Esophagus squamous epithelium (tissue), 5 donors: ENCODE measurements at regions not wholly inside any gene's neighbourhood (a gene's known extent, or its start where the extent isn't known, plus 50 kb on each side); places are given as distances from the start of the nearest gene placed in this dataset.
"Not testable (repeated sequence)": the region's sequence is repeated elsewhere in the genome, so short reads cannot be mapped to it uniquely, and the experiment has no call there.

ENCODE experiments used
- DNase-seq: peaks from one replicate; lab custom pipeline; 2025; lab: John Stamatoyannopoulos, UW
- H3K27ac ChIP-seq, 4 donors: fragments of 200-600 bp; sonication (generic); one replicate each; pipeline ENCODE4 v1.5.1; 2016 to 2019; ENCODE audit warnings: mild to moderate bottlenecking in 1 of 4
- H3K27me3 ChIP-seq, 4 donors: fragments of 200-600 bp; sonication (generic); 1 replicate in 3 of 4; 2 replicates in 1 of 4; pipeline versions ENCODE4 v1.5.1 to v1.6.0; 2017 to 2021; ENCODE audit warnings: antibody characterized with exemption in 1 of 4
- H3K36me3 ChIP-seq, 3 donors: fragments of 200-600 bp; sonication (generic); one replicate each; pipeline ENCODE4 v1.5.1; 2016 to 2019
- H3K4me1 ChIP-seq, 3 donors: fragments of 200-600 bp; sonication (generic); one replicate each; pipeline ENCODE4 v1.5.1; 2017 to 2019
- H3K4me3 ChIP-seq, 4 donors: fragments of 200-600 bp; sonication (generic); 1 replicate in 3 of 4; 2 replicates in 1 of 4; pipeline ENCODE4 v1.5.1; 2016 to 2019; ENCODE audit warnings: mild to moderate bottlenecking in 2 of 4, moderate library complexity in 1 of 4
- H3K9me3 ChIP-seq, 3 donors: fragments of 200-600 bp; sonication (generic); one replicate each; pipeline ENCODE4 v1.5.1; 2016 to 2019
- CTCF ChIP-seq, 6 experiments: fragments of 450-650 bp in 4 of 6; fragments of 200-600 bp in 2 of 6; sonication (generic) in 2 of 6; IDR thresholded peaks; one replicate each; pipeline ENCODE4 v1.5.1; 2016 to 2019; ENCODE audit warnings: antibody characterized with exemption in 6 of 6, mild to moderate bottlenecking in 4 of 6, moderate library complexity in 4 of 6
- POLR2A ChIP-seq, 4 donors: fragments of 450-650 bp; IDR thresholded peaks; one replicate each; pipeline ENCODE4 v1.6.1; 2017; ENCODE audit warnings: antibody characterized with exemption in 4 of 4, mild to moderate bottlenecking in 4 of 4, moderate library complexity in 3 of 4
- WGBS, 2 donors: methylation state at CpG; one replicate each; pipeline ENCODE4 v1.1.5; 2018; 5-methylcytosine and 5-hydroxymethylcytosine counted together
- intact Hi-C: fragments of 100-400 bp; cut with DNase I; formaldehyde crosslinking; loops from one replicate; pipeline ENCODE4 v1.15.0; 2022
- donor health status: DM: yes; HTN: yes; CAD: no.

- Histone ChIP-seq H3K4me3 (no peak overlapping the region), H3K9me3 (no peaks in the 10 kb centered on the region), H3K27ac (no peak overlapping the region), H3K36me3 (no peaks in the 10 kb centered on the region), H3K27me3 (no peaks in the 10 kb centered on the region), H3K4me1 (no peaks in the 10 kb centered on the region)
- WGBS, 2 donors = 20 to 24% methylated on average over 1 of the region's 1 CpG
- intact Hi-C loops = no loop called here
- TF ChIP-seq POLR2A (IDR thresholded peaks at IDR 0.05) = no peak
- TF ChIP-seq CTCF (IDR thresholded peaks at IDR 0.05) = no peak
- no peak for DNase-seq
Measured at GRCh38 chr6:76578746-76579145, 506.3 kb upstream of the IMPG1 start.

- no peaks in the 10 kb centered on the region for H3K4me1 ChIP-seq
- 20 to 22% methylated on average over 4 of the region's 4 CpGs for WGBS, 2 donors
- no peak overlapping the region for H3K27ac ChIP-seq
- intact Hi-C loops = no loop called here
- H3K9me3 ChIP-seq = no peaks in the 10 kb centered on the region
- H3K4me3 ChIP-seq = no peak overlapping the region
- no peak for TF ChIP-seq POLR2A (IDR thresholded peaks at IDR 0.05)
- TF ChIP-seq CTCF (IDR thresholded peaks at IDR 0.05) = no peak
- no peak for DNase-seq
- no peaks in the 10 kb centered on the region for H3K36me3 ChIP-seq
- no peaks in the 10 kb centered on the region for H3K27me3 ChIP-seq
Measured at GRCh38 chr6:76574746-76575145, 502.3 kb upstream of the IMPG1 start.

- Histone ChIP-seq H3K4me3 (no peak overlapping the region), H3K27me3 (no peaks in the 10 kb centered on the region), H3K36me3 (no peaks in the 10 kb centered on the region), H3K9me3 (peaks cover 0 to 9% (median 0%) of the 10 kb centered on the region in 3 donors), H3K27ac (no peak overlapping the region), H3K4me1 (no peaks in the 10 kb centered on the region)
- TF ChIP-seq CTCF (IDR thresholded peaks at IDR 0.05) (no peak), POLR2A (IDR thresholded peaks at IDR 0.05) (no peak)
- DNase-seq = no peak
- intact Hi-C loops = no loop called here
Measured at GRCh38 chr6:76565932-76566331, 493.5 kb upstream of the IMPG1 start.

GRCh38 chr6:76562371-76562770, 489.9 kb upstream of the IMPG1 start:
- WGBS, 2 donors = 72 to 82% methylated on average over 3 to 4 of the region's 4 CpGs
- H3K4me1 ChIP-seq, H3K36me3 ChIP-seq, H3K9me3 ChIP-seq, DNase-seq, intact Hi-C loops, H3K27ac ChIP-seq, H3K4me3 ChIP-seq, H3K27me3 ChIP-seq: not testable (repeated sequence)

GRCh38 chr6:76560851-76561755, 488.6 kb upstream of the IMPG1 start:
- H3K36me3 ChIP-seq, intact Hi-C loops, H3K4me1 ChIP-seq, H3K27me3 ChIP-seq, H3K4me3 ChIP-seq, H3K9me3 ChIP-seq, H3K27ac ChIP-seq, DNase-seq: not testable (repeated sequence)
- WGBS, 2 donors = 52 to 64% methylated on average over 6 to 9 of the region's 9 CpGs

GRCh38 chr6:76553256-76553655, 480.8 kb upstream of the IMPG1 start:
- H3K27me3 ChIP-seq = no peaks in the 10 kb centered on the region
- H3K4me3 ChIP-seq = no peak overlapping the region
- no peaks in the 10 kb centered on the region for H3K4me1 ChIP-seq
- H3K36me3 ChIP-seq = no peaks in the 10 kb centered on the region
- H3K27ac ChIP-seq = no peak overlapping the region
- no peak for DNase-seq
- no peak for TF ChIP-seq POLR2A (IDR thresholded peaks at IDR 0.05)
- TF ChIP-seq CTCF (IDR thresholded peaks at IDR 0.05) = no peak
- intact Hi-C loops = no loop called here
- no peaks in the 10 kb centered on the region for H3K9me3 ChIP-seq
